Mammary epithelial cell (primary cell): ENCODE measurements at regions not wholly inside any gene's neighbourhood (a gene's known extent, or its start where the extent isn't known, plus 50 kb on each side); places are given as distances from the start of the nearest gene placed in this dataset.

ENCODE experiments used
- EZH2 ChIP-seq: IDR thresholded peaks from 2 replicates; pipeline ENCODE4 v1.6.1; 2012; ENCODE audit warnings: low read length, inconsistent platforms, borderline replicate concordance
- TF ChIP-seq, protein P1 (sequence below), 2 donors: IDR thresholded peaks in 1 of 2; conservative IDR thresholded peaks in 1 of 2; 2 replicates each; pipeline ENCODE4 v1.5.1; 2011 to 2012; ENCODE audit warnings: inconsistent platforms in 2 of 2, low read length in 2 of 2, mild to moderate bottlenecking in 2 of 2, control low read depth in 1 of 2, low read depth in 1 of 2; ENCODE audit not compliant: insufficient read depth in 1 of 2; ENCODE audit errors: extremely low read depth in 1 of 2

DNA sequence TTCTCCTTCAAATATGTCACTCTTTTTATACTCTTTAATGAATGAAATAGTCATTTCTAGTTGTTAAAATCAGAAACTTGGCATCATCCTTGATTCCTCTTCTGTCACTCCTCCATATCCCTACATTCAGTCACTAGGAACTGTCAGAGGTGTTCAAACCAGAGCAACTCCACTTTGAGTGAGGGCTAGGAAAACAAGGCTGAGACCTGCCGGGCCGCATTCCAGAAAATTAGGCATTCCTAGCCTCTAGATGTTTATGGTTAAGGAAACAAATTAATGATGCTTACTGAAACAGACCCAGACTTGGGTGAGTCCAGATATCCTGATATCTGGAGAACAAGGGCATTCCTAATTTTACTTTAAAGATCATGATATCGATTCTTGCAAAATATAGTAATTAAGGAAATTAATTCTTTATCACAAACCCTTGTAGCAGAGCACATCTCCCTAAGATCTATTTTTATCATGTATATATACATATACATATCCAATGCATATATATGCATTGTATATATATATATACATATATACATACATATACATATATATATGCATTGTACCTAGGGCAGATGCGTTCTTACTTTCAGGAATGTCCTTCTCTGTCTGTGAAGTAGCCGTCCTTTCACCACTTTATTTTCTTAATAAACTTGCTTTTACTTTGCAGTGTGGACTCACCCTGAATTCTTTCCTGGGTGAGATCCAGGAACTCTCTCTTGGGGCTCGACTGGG is 98.4 kb upstream of the GC start:
- TF ChIP-seq, protein P1, sequence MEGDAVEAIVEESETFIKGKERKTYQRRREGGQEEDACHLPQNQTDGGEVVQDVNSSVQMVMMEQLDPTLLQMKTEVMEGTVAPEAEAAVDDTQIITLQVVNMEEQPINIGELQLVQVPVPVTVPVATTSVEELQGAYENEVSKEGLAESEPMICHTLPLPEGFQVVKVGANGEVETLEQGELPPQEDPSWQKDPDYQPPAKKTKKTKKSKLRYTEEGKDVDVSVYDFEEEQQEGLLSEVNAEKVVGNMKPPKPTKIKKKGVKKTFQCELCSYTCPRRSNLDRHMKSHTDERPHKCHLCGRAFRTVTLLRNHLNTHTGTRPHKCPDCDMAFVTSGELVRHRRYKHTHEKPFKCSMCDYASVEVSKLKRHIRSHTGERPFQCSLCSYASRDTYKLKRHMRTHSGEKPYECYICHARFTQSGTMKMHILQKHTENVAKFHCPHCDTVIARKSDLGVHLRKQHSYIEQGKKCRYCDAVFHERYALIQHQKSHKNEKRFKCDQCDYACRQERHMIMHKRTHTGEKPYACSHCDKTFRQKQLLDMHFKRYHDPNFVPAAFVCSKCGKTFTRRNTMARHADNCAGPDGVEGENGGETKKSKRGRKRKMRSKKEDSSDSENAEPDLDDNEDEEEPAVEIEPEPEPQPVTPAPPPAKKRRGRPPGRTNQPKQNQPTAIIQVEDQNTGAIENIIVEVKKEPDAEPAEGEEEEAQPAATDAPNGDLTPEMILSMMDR (conservative IDR thresholded peaks at IDR 0.05 in 1 of 2, IDR thresholded peaks at IDR 0.05 in 1 of 2; ENCODE audit: extremely low read depth in 1 of 2, insufficient read depth in 1 of 2, low read depth in 1 of 2, low read length in 2 of 2), result no peak
- TF ChIP-seq EZH2, result no peak
